GM21381 (cell line): ENCODE measurements at regions not wholly inside any gene's neighbourhood (a gene's known extent, or its start where the extent isn't known, plus 50 kb on each side); places are given as distances from the start of the nearest gene placed in this dataset.
"Not testable (repeated sequence)": the region's sequence is repeated elsewhere in the genome, so short reads cannot be mapped to it uniquely, and the experiment has no call there.

ENCODE experiments used
- ATAC-seq: cut with Tn5 transposase; IDR thresholded peaks from one replicate; pipeline ENCODE4 v1.9.1; 2021; ENCODE audit warnings: mild to moderate bottlenecking, moderate library complexity; ENCODE audit not compliant: unreplicated experiment

- no peak for ATAC-seq
These were observed 427.1 kb downstream of the RPS29 start for GRCh38 chr14:49159081-49159480.

- no peak for ATAC-seq
These were observed 446.6 kb downstream of the RPS29 start for GRCh38 chr14:49139593-49139992.

GRCh38 chr14:49134940-49135339 lies 451.2 kb downstream of the RPS29 start:
- ATAC-seq: no peak

GRCh38 chr14:49121246-49121645 lies 464.9 kb downstream of the RPS29 start:
- no peak for ATAC-seq

GRCh38 chr14:49114161-49114893 lies 471.9 kb downstream of the RPS29 start:
- no peak for ATAC-seq

GRCh38 chr14:49106741-49107667 lies 479.2 kb downstream of the RPS29 start:
- ATAC-seq: no peak

- no peak for ATAC-seq
These were observed 480.2 kb downstream of the RPS29 start for GRCh38 chr14:49105956-49106355.

- no peak for ATAC-seq
These were observed 480.7 kb downstream of the RPS29 start for GRCh38 chr14:49105512-49105911.

- ATAC-seq: no peak
These were observed 493.8 kb downstream of the RPS29 start for GRCh38 chr14:49092345-49092744.

GRCh38 chr14:49089107-49089506 lies 497.1 kb downstream of the RPS29 start:
- no peak for ATAC-seq

GRCh38 chr14:49073292-49073691 lies 512.9 kb downstream of the RPS29 start:
- not testable (repeated sequence) for ATAC-seq

- ATAC-seq: no peak
These were observed 527.7 kb downstream of the RPS29 start for GRCh38 chr14:49058511-49058910.

- no peak for ATAC-seq
These were observed 528.2 kb downstream of the RPS29 start for GRCh38 chr14:49057838-49058510.

- no peak for ATAC-seq
These were observed 530.2 kb downstream of the RPS29 start for GRCh38 chr14:49056021-49056420.

- ATAC-seq: no peak
These were observed 533.7 kb downstream of the RPS29 start for GRCh38 chr14:49052521-49052920.

GRCh38 chr14:49051328-49052060 lies 534.7 kb downstream of the RPS29 start:
- ATAC-seq: no peak

- ATAC-seq: no peak
These were observed 535.4 kb downstream of the RPS29 start for GRCh38 chr14:49050822-49051221.

GRCh38 chr14:49049711-49050110 lies 536.5 kb downstream of the RPS29 start:
- ATAC-seq: no peak

GRCh38 chr14:49044981-49045380 lies 541.2 kb downstream of the RPS29 start:
- ATAC-seq: no peak

GRCh38 chr14:49036984-49037516 lies 549.1 kb downstream of the RPS29 start:
- no peak for ATAC-seq
